ENCODE measurements at regions not wholly inside any gene's neighbourhood (a gene's known extent, or its start where the extent isn't known, plus 50 kb on each side); places are given as distances from the start of the nearest gene placed in this dataset.
"Not testable (repeated sequence)": the region's sequence is repeated elsewhere in the genome, so short reads cannot be mapped to it uniquely, and the experiment has no call there.

GRCh38 chr4:57789666-57790065 lies 679.5 kb upstream of the IGFBP7 start:
- no peak for DNase-seq

- DNase-seq, result no peak
Observed at GRCh38 chr4:57777876-57778275, 667.7 kb upstream of the IGFBP7 start.

- DNase-seq, result no peak
Observed at GRCh38 chr4:57774681-57775080, 664.5 kb upstream of the IGFBP7 start.

- DNase-seq, result no peak
Observed at GRCh38 chr4:57774171-57774570, 664.0 kb upstream of the IGFBP7 start.

GRCh38 chr4:57766341-57766740 lies 656.2 kb upstream of the IGFBP7 start:
- DNase-seq, result no peak

GRCh38 chr4:57764856-57765255 lies 654.7 kb upstream of the IGFBP7 start:
- no peak for DNase-seq

- DNase-seq, result no peak
Observed at GRCh38 chr4:57763070-57763469, 652.9 kb upstream of the IGFBP7 start.

GRCh38 chr4:57740625-57741190 lies 630.5 kb upstream of the IGFBP7 start:
- no peak for DNase-seq

GRCh38 chr4:57736781-57737180 lies 626.6 kb upstream of the IGFBP7 start:
- no peak for DNase-seq

GRCh38 chr4:57734104-57734670 lies 624.0 kb upstream of the IGFBP7 start:
- no peak for DNase-seq

- DNase-seq, result not testable (repeated sequence)
Observed at GRCh38 chr4:57729775-57730570, 619.8 kb upstream of the IGFBP7 start.

GRCh38 chr4:57726154-57726553 lies 616.0 kb upstream of the IGFBP7 start:
- DNase-seq, result no peak

GRCh38 chr4:57719456-57719855 lies 609.3 kb upstream of the IGFBP7 start:
- no peak for DNase-seq

- not testable (repeated sequence) for DNase-seq
Observed at GRCh38 chr4:57714313-57714712, 604.1 kb upstream of the IGFBP7 start.

GRCh38 chr4:57710053-57710452 lies 599.9 kb upstream of the IGFBP7 start:
- DNase-seq, result no peak

- DNase-seq, result no peak
Observed at GRCh38 chr4:57691370-57691769, 581.2 kb upstream of the IGFBP7 start.

GRCh38 chr4:57689693-57690205 lies 579.6 kb upstream of the IGFBP7 start:
- DNase-seq, result no peak

- no peak for DNase-seq
Observed at GRCh38 chr4:57682275-57682674, 572.1 kb upstream of the IGFBP7 start.

- DNase-seq, result no peak
Observed at GRCh38 chr4:57679969-57680368, 569.8 kb upstream of the IGFBP7 start.

- no peak for DNase-seq
Observed at GRCh38 chr4:57676394-57676793, 566.2 kb upstream of the IGFBP7 start.

GRCh38 chr4:57672846-57673433 lies 562.8 kb upstream of the IGFBP7 start:
- DNase-seq, result no peak

- DNase-seq, result no peak
Observed at GRCh38 chr4:57668621-57669020, 558.4 kb upstream of the IGFBP7 start.

GRCh38 chr4:57665806-57666205 lies 555.6 kb upstream of the IGFBP7 start:
- DNase-seq, result no peak

Data from activated CD4-positive, alpha-beta T cell treated with anti-CD3 and anti-CD28 coated beads, Interleukin-2, amount 50 U/mL, for 1 hour (primary cell).